EH (cell line): ENCODE measurements at regions not wholly inside any gene's neighbourhood (a gene's known extent, or its start where the extent isn't known, plus 50 kb on each side); places are given as distances from the start of the nearest gene placed in this dataset.

Source experiments
- DNase-seq: peaks from one replicate; pipeline ENCODE4 v3.0.0-alpha.2; 2015; ENCODE audit warnings: low read depth

DNA sequence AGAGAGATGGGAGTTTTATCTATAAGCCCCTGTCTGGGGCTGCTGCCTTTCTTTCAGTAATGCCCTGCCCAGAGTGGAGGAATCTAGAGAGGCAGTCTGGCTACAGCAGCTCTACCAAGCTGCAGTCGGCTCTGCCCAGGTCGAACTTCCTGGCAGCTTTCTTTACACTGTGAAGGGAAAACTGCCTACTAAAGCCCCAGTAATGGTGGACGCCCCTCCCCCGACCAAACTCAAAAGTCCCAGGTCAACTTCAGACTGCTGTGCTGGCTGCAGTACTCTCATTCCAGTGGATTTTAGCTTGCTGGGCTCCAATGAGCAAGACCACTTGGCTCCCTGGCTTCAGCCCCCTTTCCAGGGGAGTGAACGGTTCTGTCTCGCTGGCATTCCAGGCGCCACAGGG lies 65.9 kb upstream of the RARB start:
- no peak for DNase-seq

DNA sequence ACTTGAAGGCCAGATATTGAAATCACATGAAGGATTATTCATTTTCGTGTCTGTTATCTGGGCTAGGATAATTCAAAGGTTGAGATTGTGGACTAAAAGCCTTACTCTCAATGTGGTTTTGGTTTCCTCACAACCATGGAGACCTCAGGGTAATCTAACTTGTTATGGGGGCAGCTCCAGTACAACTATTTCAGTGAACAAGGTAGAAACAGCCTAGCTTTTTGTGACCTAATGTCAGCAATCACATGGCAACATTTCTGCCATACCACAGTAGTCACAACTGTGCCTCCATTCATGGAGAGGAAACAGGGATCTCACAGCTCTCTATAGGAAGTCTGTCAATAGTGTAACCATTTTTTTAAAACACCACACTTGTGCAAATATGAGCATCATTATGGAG lies 62.4 kb upstream of the RARB start:
- no peak for DNase-seq

DNA sequence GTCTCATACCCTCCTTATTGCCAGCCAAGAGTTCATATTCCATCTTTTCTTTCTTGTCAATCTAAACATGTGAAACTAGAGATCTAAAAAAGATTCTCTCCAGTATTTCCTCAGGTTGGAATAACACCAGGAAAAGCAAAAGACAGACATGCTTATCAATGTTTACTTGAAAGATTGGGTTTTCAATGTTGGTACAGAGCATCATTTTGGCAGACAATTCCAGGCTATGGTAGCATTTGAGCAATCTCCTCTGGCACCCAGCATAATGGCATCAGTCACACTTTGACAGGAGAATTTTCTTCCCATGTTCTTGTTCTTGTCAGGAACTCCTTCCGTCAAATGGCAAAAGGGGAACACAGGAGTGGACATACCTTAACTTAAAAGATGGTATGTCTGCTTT lies 61.0 kb upstream of the RARB start:
- DNase-seq, result no peak

DNA sequence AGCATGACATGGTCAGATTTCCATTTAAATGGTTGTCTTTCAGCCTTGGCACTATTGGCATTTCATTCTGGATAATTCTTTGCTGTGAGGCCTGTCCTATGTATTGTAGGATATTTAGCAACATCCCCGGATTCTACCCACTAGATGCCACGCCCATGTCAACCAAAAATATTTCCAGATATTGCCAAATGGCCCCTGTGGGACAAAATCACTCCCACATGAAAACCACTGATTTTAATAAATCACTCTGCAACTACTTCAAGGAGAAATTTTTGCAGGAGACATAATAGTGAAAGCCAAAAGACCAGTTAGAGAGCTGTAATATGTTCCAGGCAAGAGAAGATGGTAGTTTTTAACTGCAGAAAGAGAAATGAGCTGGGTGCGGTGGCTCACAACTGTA lies 55.9 kb upstream of the RARB start:
- peak; percentile 32 for DNase-seq

DNA sequence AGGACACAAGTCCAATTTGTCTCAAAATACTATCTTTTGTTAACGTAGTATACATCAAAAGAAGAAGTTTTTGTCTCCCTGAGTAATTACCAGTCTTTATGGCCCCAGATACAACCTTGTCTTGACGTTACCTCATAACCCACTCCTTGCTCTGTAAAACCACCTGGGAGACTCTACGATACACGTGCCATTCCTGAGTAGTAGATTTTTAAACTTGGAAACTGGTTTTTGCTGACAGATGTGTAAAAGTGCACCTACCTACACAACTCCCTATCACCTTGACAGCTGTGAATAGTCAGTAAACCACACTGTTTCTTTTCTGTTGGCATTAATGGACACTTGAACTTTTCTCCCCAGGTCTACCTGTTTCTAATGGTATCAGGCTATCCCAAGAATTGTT lies 51.7 kb upstream of the RARB start:
- no peak for DNase-seq

DNA sequence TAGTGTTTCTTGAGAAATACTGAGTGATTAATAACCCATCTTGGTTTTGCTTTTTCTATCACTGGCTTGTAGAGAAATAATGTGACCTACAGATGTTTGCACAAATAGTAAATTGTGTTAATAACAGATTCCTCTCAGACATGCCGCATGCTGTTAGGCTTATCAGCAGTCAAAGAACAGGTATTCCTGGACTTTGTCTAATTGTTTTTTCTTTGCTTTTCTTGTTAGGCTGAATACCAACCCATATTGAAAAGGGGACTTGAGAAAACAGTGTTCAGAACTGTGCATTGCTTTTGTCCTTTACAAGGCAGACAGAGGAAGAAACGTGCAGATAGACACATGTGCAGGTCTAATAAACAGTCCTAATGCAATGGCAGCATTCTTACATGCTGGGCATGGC lies 51.0 kb upstream of the RARB start:
- no peak for DNase-seq
